ENCODE measurements at regions not wholly inside any gene's neighbourhood (a gene's known extent, or its start where the extent isn't known, plus 50 kb on each side); places are given as distances from the start of the nearest gene placed in this dataset.

DNA sequence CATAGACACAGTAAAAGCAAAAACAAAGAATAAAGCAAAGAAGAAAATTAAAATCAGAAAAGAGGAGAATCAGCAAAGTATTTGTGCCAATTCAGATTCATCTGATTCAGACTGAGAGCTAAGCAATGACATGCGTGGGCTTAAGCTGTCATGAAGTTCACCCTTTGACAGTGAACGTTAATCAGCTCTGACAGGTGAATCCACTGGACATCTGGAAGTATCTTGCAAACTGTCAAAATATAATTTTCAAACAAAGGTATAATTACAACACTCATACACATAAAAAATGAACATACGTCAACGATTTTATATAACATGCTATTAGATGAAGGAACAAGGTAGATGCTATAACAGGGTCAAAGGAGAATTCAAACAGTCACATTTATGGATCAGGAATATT, 596.3 kb upstream of the SALL1 start:
- ATAC-seq (no peak), DNase-seq (no peak)
- POLR2A ChIA-PET, result no interaction called here
- Mint-ChIP-seq H3K4me1 (no peaks in the 10 kb centered on the region), H3K27ac (no peak overlapping the region), H3K27me3 (peaks cover 0 to 1% (median 0%) of the 10 kb centered on the region in 5 donors), H3K9me3 (peaks cover 0 to 18% (median 3%) of the 10 kb centered on the region in 9 donors), H3K36me3 (no peaks in the 10 kb centered on the region), H3K4me3 (no peak overlapping the region)

DNA sequence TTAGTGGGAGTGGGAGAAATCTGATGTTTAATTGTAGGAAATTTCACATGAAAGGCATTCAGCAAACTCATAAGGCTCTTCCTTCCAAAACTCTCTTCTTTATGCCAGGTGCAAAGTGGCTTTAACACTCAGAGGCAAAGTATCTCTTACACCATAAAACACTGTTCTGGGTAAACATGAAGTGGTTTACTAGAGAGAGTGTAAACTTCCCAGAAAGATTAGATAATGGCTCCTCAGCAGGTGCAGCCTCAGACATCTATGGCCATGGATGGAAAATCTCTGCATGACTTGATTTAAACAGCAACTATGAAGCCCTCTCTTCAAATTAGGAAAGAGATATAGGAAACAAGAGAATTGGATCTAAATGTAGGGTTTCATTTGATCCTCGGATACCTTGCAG, 583.1 kb upstream of the SALL1 start:
- peaks cover 0 to 1% (median 0%) of the 10 kb centered on the region in 5 donors for H3K27me3 Mint-ChIP-seq
- H3K36me3 Mint-ChIP-seq, result no peaks in the 10 kb centered on the region
- POLR2A ChIA-PET, result no interaction called here
- H3K9me3 Mint-ChIP-seq, result peaks cover 0 to 24% (median 5%) of the 10 kb centered on the region in 9 donors
- no peaks in the 10 kb centered on the region for H3K4me1 Mint-ChIP-seq
- no peak for DNase-seq
- no peak for ATAC-seq
- no peak overlapping the region for H3K27ac Mint-ChIP-seq
- H3K4me3 Mint-ChIP-seq, result no peak overlapping the region

DNA sequence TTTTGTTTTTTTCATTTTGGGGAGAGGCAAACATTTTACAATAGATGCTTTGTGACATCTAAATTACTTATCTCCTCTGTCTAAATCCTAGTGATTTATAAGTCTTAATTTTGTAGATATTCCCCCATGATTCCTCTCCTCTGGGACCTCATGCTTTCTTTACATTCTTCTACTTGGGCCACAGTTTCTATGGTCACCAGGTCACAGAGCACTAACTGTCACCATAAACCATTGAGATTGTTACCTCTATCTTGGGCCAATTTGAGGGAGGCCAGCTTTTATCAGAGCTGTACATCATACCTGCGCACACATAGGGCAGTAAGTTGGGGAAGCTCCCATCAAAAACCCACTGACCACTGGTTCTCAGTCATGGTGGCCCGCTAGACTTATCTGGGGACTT, 582.1 kb upstream of the SALL1 start:
- POLR2A ChIA-PET, result no interaction called here
- DNase-seq (no peak), ATAC-seq (no peak)
- Mint-ChIP-seq H3K9me3 (peaks cover 0 to 33% (median 5%) of the 10 kb centered on the region in 9 donors), H3K4me3 (no peak overlapping the region), H3K27me3 (peaks cover 0 to 1% (median 0%) of the 10 kb centered on the region in 5 donors), H3K36me3 (no peaks in the 10 kb centered on the region), H3K4me1 (no peaks in the 10 kb centered on the region), H3K27ac (no peak overlapping the region)

DNA sequence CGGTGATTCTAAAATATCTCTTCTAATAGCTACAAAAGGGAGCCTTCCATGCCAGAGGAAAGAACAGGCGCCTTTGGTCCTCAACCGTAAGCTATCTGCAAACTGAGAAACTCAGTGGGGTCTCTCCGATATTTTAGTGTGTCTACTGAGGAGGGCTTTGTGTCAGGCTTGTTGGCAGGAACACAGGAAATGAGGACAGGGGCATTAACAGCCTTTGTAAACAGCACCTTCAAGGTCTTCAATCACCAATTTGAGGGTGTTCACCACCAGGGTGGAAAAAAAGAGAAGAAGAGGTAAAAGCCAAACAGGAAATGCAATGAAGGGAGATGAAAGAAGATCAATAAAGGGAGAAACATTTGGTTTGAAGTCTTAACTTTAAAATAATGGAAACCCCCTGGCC, 580.1 kb upstream of the SALL1 start:
- DNase-seq (no peak), ATAC-seq (no peak)
- H3K27ac Mint-ChIP-seq, result no peak overlapping the region
- H3K4me3 Mint-ChIP-seq, result no peak overlapping the region
- H3K27me3 Mint-ChIP-seq, result peaks cover 0 to 1% (median 0%) of the 10 kb centered on the region in 5 donors
- peaks cover 3 to 42% (median 6%) of the 10 kb centered on the region in 9 donors for H3K9me3 Mint-ChIP-seq
- POLR2A ChIA-PET, result no interaction called here
- H3K36me3 Mint-ChIP-seq, result no peaks in the 10 kb centered on the region
- no peaks in the 10 kb centered on the region for H3K4me1 Mint-ChIP-seq

DNA sequence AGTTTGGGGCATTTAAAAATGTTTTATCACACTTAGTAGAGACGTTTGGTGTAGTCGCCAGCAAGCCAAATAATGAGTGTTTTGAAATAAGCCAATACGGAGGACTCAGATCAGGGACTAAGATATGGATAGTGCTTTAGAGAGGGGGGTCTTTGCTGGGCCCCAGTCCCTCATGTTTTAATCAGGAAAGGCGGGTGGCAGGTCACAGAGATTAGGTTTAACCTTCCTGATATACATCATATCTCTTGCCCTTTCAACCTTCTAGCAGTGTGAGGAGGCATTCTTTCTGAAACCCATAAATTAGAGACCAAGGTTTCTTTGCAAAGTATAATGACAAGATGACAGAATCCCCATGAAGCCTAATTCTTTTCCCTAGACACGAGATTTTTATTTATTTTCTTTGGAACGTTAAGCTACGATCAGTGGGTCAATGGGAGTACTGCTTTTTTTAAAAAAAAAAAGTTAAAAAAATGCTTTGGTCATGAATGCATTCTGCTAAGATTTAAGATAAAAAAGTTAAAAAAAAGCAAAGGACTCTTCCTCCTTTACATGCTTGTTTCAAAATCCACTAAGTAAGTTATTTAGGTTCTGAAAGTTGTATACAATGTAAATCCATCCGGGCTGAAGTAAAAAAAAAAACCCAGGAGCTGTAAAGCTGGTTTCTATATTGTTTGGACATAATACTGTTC, 572.1 kb upstream of the SALL1 start:
- DNase-seq (no peak), ATAC-seq (no peak)
- Mint-ChIP-seq H3K4me3 (no peak overlapping the region), H3K9me3 (peaks cover 0 to 14% (median 5%) of the 10 kb centered on the region in 9 donors), H3K27me3 (peaks cover 0 to 1% (median 0%) of the 10 kb centered on the region in 5 donors), H3K4me1 (no peaks in the 10 kb centered on the region), H3K36me3 (no peaks in the 10 kb centered on the region), H3K27ac (no peak overlapping the region)
- POLR2A ChIA-PET, result no interaction called here

DNA sequence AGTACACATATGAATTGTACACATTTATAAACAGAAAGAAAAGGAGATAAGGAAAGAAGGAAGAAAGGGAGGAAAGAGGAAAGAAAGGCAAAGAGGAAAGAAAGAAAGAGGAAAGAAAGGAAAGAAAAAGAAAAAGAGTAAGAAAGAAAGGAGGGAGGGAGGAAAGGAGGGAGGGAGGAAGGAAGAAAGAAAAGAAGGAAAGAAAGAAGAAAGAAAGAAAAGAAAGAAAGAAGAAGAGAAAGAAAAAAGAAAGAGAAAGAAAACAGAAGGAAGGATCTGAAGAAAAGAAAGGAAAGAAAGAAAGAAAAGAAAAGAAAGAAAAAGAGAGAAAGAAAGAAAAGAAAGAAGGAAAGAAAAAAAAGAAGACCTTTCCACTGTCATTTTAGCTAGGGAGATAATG, 571.4 kb upstream of the SALL1 start:
- Mint-ChIP-seq H3K27me3 (peaks cover 0 to 1% (median 0%) of the 10 kb centered on the region in 5 donors), H3K27ac (no peak overlapping the region), H3K36me3 (no peaks in the 10 kb centered on the region), H3K4me1 (no peaks in the 10 kb centered on the region), H3K4me3 (no peak overlapping the region), H3K9me3 (peaks cover 0 to 14% (median 5%) of the 10 kb centered on the region in 9 donors)
- DNase-seq (no peak), ATAC-seq (no peak)
- POLR2A ChIA-PET, result no interaction called here

DNA sequence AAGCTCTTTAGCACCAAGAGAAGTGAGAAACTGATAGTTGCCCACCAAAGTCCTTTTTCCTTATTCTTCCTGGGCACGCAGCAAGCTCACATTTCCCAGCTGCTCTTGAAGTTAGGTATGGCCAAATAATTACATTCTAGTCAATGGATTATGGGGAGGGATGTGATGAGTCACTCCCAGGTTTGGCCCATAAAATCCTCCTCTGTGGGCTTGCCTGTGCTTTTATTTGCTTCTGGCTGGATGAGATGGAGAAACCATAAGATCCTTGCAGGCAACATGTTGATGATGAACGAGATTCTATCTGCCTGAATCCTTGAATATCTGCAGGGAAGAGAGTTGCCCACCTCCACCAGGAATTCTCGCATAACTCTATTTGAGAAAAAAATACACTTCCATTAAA, 568.3 kb upstream of the SALL1 start:
- H3K9me3 Mint-ChIP-seq, result peaks cover 0 to 21% (median 2%) of the 10 kb centered on the region in 9 donors
- no peak for ATAC-seq
- POLR2A ChIA-PET, result no interaction called here

DNA sequence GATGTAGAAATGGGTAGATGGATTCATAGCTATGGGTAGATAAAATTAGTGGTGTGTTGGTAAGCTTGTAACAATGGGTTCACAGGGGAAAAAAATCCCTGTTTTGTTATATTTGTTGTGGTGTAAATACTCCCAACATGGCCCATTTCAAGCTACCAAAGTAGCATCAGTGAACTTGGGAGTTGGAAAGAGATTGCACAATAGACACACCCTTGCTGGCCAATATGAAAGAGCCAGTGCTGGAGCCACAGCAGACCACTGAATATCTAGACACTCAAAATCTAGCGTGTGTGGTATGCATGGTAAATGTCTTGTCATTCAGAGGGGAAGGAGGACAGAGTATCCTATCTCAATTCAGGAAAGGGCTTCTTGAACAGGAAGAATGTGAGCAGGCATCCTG, 565.1 kb upstream of the SALL1 start:
- Mint-ChIP-seq H3K36me3 (no peaks in the 10 kb centered on the region), H3K9me3 (peaks cover 0 to 33% (median 5%) of the 10 kb centered on the region in 9 donors), H3K27me3 (no peaks in the 10 kb centered on the region), H3K4me1 (no peaks in the 10 kb centered on the region), H3K4me3 (no peak overlapping the region), H3K27ac (no peak overlapping the region)
- POLR2A ChIA-PET, result no interaction called here
- no peak for DNase-seq
- ATAC-seq, result no peak

More for the DNA sequence above, 568.3 kb upstream of the SALL1 start:
- no peaks in the 10 kb centered on the region for H3K4me1 Mint-ChIP-seq
- no peak overlapping the region for H3K4me3 Mint-ChIP-seq
- H3K36me3 Mint-ChIP-seq, result no peaks in the 10 kb centered on the region
- peaks cover 0 to 1% (median 0%) of the 10 kb centered on the region in 5 donors for H3K27me3 Mint-ChIP-seq
- H3K27ac Mint-ChIP-seq, result no peak overlapping the region
- DNase-seq, result no peak

DNA sequence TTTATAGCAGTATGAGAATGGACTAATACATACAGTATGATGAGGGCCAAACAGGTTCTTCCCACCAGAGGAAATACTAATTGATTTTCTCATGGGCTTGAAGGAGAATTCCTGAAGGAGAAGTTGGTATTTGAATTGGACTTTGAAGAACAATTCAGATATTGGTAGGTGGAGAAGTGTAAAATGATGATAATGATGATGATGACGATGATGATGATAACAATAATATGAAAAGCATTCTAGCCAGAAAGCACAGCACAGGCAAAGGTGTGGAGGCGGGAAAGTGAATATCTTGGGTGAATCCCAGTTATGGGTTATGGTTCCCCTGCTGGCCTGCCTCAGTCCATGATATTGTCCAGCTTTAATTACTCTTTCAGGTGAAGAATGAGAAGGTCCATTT, 562.4 kb upstream of the SALL1 start:
- Mint-ChIP-seq H3K27ac (no peak overlapping the region), H3K36me3 (no peaks in the 10 kb centered on the region), H3K9me3 (peaks cover 0 to 29% (median 8%) of the 10 kb centered on the region in 9 donors), H3K27me3 (peaks cover 0 to 12% (median 0%) of the 10 kb centered on the region in 5 donors), H3K4me1 (no peaks in the 10 kb centered on the region), H3K4me3 (no peak overlapping the region)
- DNase-seq (no peak), ATAC-seq (no peak)
- POLR2A ChIA-PET, result no interaction called here

DNA sequence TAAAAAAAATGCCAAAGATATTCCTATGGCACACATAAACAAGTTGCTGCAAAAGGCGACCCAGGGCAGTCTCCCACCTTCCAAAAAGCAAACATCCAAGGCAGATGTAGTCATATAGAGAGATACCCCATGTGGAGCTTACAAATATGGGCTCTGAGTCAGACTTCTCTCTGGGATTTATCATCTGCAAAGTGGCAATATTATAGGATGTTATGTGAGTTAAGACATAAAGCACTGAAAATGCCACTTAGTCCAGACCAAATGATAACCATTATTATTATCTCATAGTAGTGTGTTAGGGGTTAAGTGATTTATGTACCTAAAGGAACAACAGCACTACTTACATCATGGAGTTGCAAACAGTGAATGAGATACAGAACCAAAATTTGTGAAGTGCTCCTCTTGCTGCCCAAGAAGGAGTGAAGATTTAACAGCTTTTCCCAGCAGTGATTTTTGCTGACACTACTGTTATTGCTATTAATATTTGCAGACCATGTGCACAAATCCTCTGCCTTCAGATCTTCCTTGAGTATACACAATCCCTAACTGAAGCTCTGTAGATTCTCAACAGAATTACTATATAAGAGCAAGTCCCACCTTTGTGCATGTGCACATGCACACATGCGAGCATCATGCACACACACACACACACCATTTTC, 560.0 kb upstream of the SALL1 start:
- ATAC-seq (no peak), DNase-seq (no peak)
- Mint-ChIP-seq H3K4me1 (no peaks in the 10 kb centered on the region), H3K27ac (no peak overlapping the region), H3K9me3 (peaks cover 3 to 45% (median 20%) of the 10 kb centered on the region in 9 donors), H3K36me3 (peaks cover 0 to 15% (median 0%) of the 10 kb centered on the region in 3 donors), H3K27me3 (peaks cover 0 to 21% (median 0%) of the 10 kb centered on the region in 5 donors), H3K4me3 (no peak overlapping the region)
- POLR2A ChIA-PET, result no interaction called here

DNA sequence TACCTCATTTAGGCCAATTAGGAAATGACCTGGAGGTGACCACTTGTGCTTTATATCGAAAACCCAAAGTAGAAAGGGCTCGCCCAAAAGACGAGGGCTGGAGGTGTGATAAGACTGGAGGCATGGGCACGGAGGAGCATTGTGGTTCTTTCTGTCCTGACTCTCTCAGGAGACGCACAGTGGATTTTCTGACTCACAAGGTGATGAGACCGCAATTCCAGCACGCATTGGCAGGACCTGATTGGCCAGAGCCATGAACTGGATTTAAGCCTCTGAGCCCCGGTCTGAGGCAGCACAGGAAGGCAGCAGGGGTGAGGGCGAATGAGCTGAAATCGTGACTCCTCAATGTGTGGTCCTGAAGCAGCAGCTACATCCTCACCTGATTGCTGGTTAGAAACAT, 559.1 kb upstream of the SALL1 start:
- POLR2A ChIA-PET, result no interaction called here
- Mint-ChIP-seq H3K27me3 (peaks cover 0 to 21% (median 0%) of the 10 kb centered on the region in 5 donors), H3K9me3 (peaks cover 2 to 49% (median 22%) of the 10 kb centered on the region in 9 donors), H3K4me3 (no peak overlapping the region), H3K4me1 (no peaks in the 10 kb centered on the region), H3K36me3 (peaks cover 0 to 15% (median 0%) of the 10 kb centered on the region in 3 donors), H3K27ac (no peak overlapping the region)
- DNase-seq (no peak), ATAC-seq (no peak)

DNA sequence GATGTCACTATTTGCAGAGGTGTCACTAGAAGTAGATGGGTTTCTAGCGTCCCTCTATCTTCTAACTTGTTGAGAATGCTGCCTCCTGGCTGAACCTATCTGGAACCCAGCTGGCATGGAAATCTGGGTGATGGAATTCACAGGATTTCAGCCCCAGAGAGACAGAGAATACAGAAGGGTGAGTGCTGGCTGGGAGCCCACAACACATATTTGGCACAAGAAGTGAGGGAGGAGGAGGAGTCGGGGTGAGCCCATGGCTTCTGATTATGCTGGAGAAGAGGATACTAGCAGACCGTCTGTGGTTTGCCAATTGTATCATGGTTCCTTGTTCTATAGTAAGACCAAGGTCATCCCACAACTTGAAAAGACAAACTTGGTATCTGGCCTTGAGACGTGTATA, 557.8 kb upstream of the SALL1 start:
- H3K36me3 Mint-ChIP-seq, result peaks cover 0 to 26% (median 2%) of the 10 kb centered on the region in 3 donors
- H3K27ac Mint-ChIP-seq, result no peak overlapping the region
- peaks cover 7 to 51% (median 32%) of the 10 kb centered on the region in 9 donors for H3K9me3 Mint-ChIP-seq
- DNase-seq (no peak), ATAC-seq (no peak)
- no peaks in the 10 kb centered on the region for H3K4me1 Mint-ChIP-seq
- POLR2A ChIA-PET, result no interaction called here
- H3K4me3 Mint-ChIP-seq, result no peak overlapping the region
- H3K27me3 Mint-ChIP-seq, result peaks cover 0 to 21% (median 0%) of the 10 kb centered on the region in 5 donors

DNA sequence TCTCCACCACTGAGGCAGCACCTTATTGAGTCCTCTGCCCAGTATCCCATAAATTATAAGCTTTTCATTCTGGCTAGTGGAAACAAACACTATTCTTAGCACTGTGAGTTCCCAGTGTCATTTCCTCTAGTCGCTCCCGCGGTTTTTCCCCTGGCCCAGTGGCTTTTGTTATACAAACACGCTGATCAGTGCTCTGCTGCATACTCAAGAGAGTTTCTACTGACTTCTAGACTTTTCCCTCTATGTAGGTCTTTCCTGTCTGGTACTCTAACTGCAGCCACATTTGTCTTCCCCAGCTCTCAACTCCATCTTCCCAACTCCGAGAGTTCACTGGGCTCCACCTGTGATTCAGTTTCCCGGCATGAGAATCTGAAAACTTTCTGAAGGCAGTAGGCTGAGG, 556.6 kb upstream of the SALL1 start:
- no peak overlapping the region for H3K27ac Mint-ChIP-seq
- peaks cover 0 to 21% (median 0%) of the 10 kb centered on the region in 5 donors for H3K27me3 Mint-ChIP-seq
- no peak overlapping the region for H3K4me3 Mint-ChIP-seq
- no peaks in the 10 kb centered on the region for H3K4me1 Mint-ChIP-seq
- DNase-seq (no peak), ATAC-seq (no peak)
- H3K36me3 Mint-ChIP-seq, result peaks cover 0 to 28% (median 2%) of the 10 kb centered on the region in 3 donors
- POLR2A ChIA-PET, result no interaction called here
- peaks cover 9 to 56% (median 31%) of the 10 kb centered on the region in 9 donors for H3K9me3 Mint-ChIP-seq
